ENCODE measurements at regions not wholly inside any gene's neighbourhood (a gene's known extent, or its start where the extent isn't known, plus 50 kb on each side); places are given as distances from the start of the nearest gene placed in this dataset.

- TF ChIP-seq POLR2AphosphoS5 (IDR thresholded peaks at IDR 0.05; ENCODE audit: low read depth, low read length): no peak
- TF ChIP-seq TAF1 (IDR thresholded peaks at IDR 0.05; ENCODE audit: borderline replicate concordance, low read depth, low read length): no peak
- TF ChIP-seq POLR2A (IDR thresholded peaks at IDR 0.05; ENCODE audit: low read depth, low read length): no peak
These were observed 72.1 kb upstream of the ACSL1 start for GRCh38 chr4:184897895-184898294.

Data from GM12892 (cell line).